Choroid plexus epithelial cell (primary cell): ENCODE measurements at regions not wholly inside any gene's neighbourhood (a gene's known extent, or its start where the extent isn't known, plus 50 kb on each side); places are given as distances from the start of the nearest gene placed in this dataset.

Experiments
- DNase-seq: peaks from one replicate; pipeline ENCODE4 v3.0.0-alpha.2; 2010; ENCODE audit warnings: low read depth
- H3K4me3 ChIP-seq: 2 replicates; pipeline ENCODE4 v1.5.1; 2011; ENCODE audit warnings: low read depth, mild to moderate bottlenecking, control low read depth, low read length, moderate library complexity
- CTCF ChIP-seq: conservative IDR thresholded peaks from 2 replicates; pipeline ENCODE4 v1.5.1; 2011; ENCODE audit warnings: low read depth, mild to moderate bottlenecking, control low read depth, inconsistent platforms, low read length, moderate library complexity

GRCh38 chr1:9476790-9477463 is 62.3 kb upstream of the SLC25A33 start:
- no peak overlapping the region for H3K4me3 ChIP-seq
- TF ChIP-seq CTCF: no peak
- peak; percentile 23 for DNase-seq

GRCh38 chr1:9477535-9477934 is 61.7 kb upstream of the SLC25A33 start:
- no peak overlapping the region for H3K4me3 ChIP-seq
- no peak for DNase-seq
- no peak for TF ChIP-seq CTCF

- TF ChIP-seq CTCF: no peak
- DNase-seq: no peak
- no peak overlapping the region for H3K4me3 ChIP-seq
These were observed 61.2 kb upstream of the SLC25A33 start for GRCh38 chr1:9478021-9478420.

- DNase-seq: no peak
- TF ChIP-seq CTCF: no peak
- no peak overlapping the region for H3K4me3 ChIP-seq
These were observed 58.2 kb upstream of the SLC25A33 start for GRCh38 chr1:9481048-9481447.

GRCh38 chr1:9482403-9482802 is 56.9 kb upstream of the SLC25A33 start:
- no peak overlapping the region for H3K4me3 ChIP-seq
- TF ChIP-seq CTCF: no peak
- DNase-seq: no peak

- DNase-seq: no peak
- TF ChIP-seq CTCF: no peak
These were observed 56.3 kb upstream of the SLC25A33 start for GRCh38 chr1:9482816-9483572.

GRCh38 chr1:9486466-9487140 is 52.7 kb upstream of the SLC25A33 start:
- TF ChIP-seq CTCF: no peak
- no peak overlapping the region for H3K4me3 ChIP-seq
- peak; percentile 8 for DNase-seq

More at GRCh38 chr1:9482816-9483572, 56.3 kb upstream of the SLC25A33 start:
- H3K4me3 ChIP-seq: no peak overlapping the region
